Lower leg skin (tissue), 3 donors: ENCODE measurements at regions not wholly inside any gene's neighbourhood (a gene's known extent, or its start where the extent isn't known, plus 50 kb on each side); places are given as distances from the start of the nearest gene placed in this dataset.

Source experiments
- POLR2A ChIP-seq, 2 donors: fragments of 450-650 bp; IDR thresholded peaks; one replicate each; pipeline ENCODE4 v1.6.1; 2016 to 2017; ENCODE audit warnings: antibody characterized with exemption in 2 of 2, mild to moderate bottlenecking in 1 of 2, moderate library complexity in 1 of 2
- TF ChIP-seq, protein P1 (sequence below), 3 donors: fragments of 450-650 bp; IDR thresholded peaks; one replicate each; pipeline ENCODE4 v1.5.1; 2016; ENCODE audit warnings: antibody characterized with exemption in 3 of 3, mild to moderate bottlenecking in 3 of 3, moderate library complexity in 2 of 3

DNA sequence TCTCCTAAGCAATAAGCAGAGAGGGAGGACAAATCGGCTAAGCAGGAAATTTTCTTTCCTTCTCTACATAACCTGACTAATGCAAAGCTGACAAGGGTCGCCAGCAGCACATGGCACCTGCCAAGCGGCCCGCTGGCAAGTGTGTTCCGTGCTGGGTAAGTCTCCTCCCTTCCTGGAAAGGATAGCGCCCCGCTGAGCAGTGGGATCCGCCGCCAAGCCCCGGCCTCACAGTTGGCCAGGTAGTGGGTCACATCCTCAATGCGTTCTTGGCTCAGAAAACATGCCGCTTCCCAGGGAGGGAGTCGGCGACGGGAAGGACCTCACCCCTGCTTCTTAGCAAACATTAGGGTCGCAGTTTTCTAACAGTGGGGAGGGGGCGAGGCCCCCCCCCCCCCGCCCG lies 488.9 kb upstream of the NUPR2 start:
- TF ChIP-seq, protein P1, sequence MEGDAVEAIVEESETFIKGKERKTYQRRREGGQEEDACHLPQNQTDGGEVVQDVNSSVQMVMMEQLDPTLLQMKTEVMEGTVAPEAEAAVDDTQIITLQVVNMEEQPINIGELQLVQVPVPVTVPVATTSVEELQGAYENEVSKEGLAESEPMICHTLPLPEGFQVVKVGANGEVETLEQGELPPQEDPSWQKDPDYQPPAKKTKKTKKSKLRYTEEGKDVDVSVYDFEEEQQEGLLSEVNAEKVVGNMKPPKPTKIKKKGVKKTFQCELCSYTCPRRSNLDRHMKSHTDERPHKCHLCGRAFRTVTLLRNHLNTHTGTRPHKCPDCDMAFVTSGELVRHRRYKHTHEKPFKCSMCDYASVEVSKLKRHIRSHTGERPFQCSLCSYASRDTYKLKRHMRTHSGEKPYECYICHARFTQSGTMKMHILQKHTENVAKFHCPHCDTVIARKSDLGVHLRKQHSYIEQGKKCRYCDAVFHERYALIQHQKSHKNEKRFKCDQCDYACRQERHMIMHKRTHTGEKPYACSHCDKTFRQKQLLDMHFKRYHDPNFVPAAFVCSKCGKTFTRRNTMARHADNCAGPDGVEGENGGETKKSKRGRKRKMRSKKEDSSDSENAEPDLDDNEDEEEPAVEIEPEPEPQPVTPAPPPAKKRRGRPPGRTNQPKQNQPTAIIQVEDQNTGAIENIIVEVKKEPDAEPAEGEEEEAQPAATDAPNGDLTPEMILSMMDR (IDR thresholded peaks at IDR 0.05) = no peak
- TF ChIP-seq POLR2A (IDR thresholded peaks at IDR 0.05) = no peak
